ENCODE measurements at regions not wholly inside any gene's neighbourhood (a gene's known extent, or its start where the extent isn't known, plus 50 kb on each side); places are given as distances from the start of the nearest gene placed in this dataset.

DNA sequence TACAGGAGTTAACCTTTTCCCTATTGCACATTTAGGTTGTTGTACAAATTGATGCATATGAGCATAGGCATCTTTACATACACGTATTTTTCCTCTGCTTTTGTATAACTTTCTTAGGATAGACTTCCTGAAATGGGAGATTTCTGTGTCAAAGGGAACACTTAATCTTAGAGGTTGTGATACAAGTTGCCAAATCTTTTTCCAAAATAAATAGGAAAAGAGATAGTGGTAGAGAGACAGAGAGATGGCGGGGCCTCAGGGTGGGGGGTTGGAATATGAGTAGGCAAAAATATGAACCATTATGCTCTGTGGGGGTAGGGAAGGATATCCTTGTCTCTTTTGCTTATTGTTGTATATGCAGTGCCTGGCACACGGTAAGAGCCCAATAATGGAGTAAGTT is 70.7 kb upstream of the UBE2E1 start:
- intact Hi-C loops (cut with micrococcal nuclease): no loop called here
- peak; percentile 61 for ATAC-seq
- DNase-seq: no peak

DNA sequence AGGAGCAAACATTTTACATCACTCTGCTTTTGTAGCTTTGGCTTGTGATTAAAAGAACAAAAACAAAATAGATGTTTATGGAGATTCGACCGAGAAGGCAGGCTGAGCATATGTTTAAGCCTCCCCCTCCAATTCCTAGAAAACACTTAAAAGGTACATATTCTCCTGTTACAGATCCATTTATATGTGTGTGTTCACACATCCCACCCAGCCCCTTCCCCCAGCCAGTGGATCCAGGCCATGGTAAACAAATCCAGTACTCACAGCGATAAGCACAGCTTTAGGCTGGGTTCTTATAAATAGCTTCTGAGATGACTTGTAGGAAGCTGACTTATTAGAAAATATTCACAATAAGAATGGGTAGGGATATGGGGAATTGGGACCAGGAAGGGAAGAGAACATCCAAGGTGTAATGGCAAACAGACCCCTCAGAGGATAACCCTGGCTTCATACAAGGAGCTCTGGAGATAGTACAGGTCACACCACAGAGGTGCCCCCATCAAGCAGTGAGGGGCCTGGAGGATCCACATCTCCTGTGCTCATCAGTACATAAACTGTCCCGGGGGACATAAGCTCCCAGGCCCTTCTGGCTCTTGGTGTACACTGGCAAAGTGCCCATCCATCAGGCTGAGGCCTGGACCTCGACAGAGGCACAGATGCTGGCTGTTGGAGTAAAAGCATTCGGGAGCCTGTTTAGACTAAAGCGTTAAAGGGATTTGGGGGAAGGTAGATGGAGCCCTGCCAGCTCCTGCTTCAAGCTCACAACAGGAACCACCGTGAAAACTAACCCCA is 70.0 kb upstream of the UBE2E1 start:
- intact Hi-C loops (cut with micrococcal nuclease): no loop called here
- DNase-seq (peak; percentile 51), ATAC-seq (peak; percentile 73)

- no peak for ATAC-seq
- intact Hi-C loops (cut with micrococcal nuclease): no loop called here
- DNase-seq: no peak
These were observed 66.8 kb upstream of the UBE2E1 start for GRCh38 chr3:23738944-23739343.

- peak; percentile 57 for ATAC-seq
- no peak for DNase-seq
- intact Hi-C loops (cut with micrococcal nuclease): no loop called here
These were observed 66.2 kb upstream of the UBE2E1 start for GRCh38 chr3:23739536-23739935.

DNA sequence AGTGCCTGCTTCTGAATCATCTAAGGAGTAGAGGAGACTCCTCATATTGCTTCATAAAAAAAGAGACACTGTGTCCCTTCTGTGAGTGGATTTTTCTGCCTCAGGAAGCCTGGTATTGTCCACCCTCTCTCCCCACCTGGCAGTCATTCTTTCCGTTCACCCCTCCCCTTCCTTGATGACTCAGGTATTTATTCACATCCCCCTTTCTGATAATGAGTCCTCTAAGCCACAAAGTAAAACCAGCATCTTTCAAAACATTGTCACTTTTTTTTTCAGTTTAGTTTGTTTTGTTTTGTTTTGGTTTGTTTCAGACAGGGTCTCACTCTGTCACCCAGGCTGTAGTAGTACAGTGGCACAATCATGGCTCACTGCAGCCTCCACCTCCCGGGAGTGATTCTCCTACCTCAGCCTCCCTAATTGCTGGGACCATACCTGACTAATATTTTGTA is 65.2 kb upstream of the UBE2E1 start:
- intact Hi-C loops (cut with micrococcal nuclease): no loop called here
- ATAC-seq (peak; percentile 36), DNase-seq (no peak)

DNA sequence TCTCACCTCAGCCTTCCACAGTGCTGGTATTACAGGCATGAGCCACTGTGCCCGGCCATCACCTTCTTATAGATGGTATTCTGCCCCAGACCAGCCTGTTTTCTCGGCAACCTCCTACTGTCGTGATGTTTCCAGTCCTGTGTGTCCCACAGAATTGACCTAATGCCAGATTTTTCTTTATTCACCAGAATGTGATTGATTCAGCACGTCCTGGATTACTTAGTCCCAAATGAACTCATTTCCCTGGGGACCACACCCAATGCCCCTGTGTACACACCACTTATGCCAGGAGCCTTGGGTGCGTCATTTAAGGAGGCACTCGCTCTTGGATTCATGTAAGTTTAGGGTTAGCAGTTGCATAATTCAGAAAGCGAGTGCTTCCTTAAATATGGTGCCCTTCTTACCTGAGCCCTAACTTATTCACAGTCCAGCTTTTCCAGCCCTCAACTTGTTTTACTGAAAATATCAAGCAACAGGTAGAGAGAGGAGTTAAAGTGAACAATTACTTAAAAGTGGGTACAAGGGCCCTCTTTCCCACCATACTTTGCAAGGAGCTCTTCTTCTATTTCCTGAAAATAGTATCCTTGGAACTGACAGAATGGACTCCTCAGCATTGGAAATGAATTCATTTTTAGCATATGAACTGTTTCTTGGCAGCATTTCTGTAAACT is 64.6 kb upstream of the UBE2E1 start:
- intact Hi-C loops (cut with micrococcal nuclease): no loop called here
- ATAC-seq (peak; percentile 30), DNase-seq (no peak)

DNA sequence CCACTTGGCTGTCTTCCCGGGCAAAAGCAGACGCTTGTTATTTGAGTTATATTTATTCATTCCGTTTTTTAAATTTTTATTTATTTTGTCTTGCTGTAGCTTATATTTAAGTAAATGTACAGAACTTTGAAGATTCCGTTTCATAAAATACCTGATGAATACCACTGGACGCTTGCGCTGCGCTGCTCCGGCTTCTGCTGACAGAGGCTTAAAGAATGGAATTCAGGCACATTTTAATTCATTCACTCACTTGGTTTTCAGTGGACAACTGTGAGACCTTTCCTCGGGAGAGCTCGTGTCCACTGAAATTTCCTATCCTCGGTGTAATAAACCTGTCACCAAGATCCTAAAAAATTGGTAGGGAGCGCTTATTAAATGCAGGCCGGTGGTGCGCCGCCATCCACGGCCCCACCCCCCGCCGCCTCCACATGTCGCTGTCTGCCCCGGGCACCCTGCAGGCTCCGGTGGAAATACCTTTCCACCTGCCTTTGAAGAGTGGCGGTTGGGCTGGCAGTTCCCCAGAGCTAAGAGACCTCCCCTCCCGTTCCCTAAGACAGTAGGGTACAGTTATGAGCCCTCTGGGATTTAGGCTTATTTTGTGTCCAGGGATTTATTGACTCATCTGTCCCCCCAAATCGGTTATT is 62.5 kb upstream of the UBE2E1 start:
- intact Hi-C loops (cut with micrococcal nuclease): no loop called here
- no peak for DNase-seq
- ATAC-seq: no peak

GRCh38 chr3:23746441-23746840 is 59.3 kb upstream of the UBE2E1 start:
- DNase-seq (no peak), ATAC-seq (no peak)
- intact Hi-C loops (cut with micrococcal nuclease): no loop called here

DNA sequence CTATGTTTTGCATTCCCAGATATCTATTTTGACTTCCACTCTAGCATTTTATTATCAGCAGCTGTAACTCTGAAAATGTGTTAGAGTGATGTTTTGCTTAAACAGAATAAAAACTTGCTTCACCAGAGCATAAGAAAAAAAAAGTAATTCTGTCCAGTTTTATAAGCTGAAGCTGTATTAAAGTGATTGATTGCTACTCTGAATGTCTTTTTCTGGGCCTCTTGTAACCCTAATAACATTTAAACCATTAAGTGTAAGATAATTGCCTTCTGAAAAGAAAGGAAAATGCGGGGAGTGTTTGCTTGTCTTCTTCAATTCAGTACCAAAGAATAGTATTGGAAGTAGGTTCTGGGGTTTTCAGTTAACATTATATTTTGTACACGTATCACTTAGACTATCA is 57.9 kb upstream of the UBE2E1 start:
- no peak for ATAC-seq
- intact Hi-C loops (cut with micrococcal nuclease): no loop called here
- no peak for DNase-seq

- ATAC-seq (peak; percentile 40), DNase-seq (no peak)
- intact Hi-C loops (cut with micrococcal nuclease): no loop called here
These were observed 57.2 kb upstream of the UBE2E1 start for GRCh38 chr3:23748398-23749110.

DNA sequence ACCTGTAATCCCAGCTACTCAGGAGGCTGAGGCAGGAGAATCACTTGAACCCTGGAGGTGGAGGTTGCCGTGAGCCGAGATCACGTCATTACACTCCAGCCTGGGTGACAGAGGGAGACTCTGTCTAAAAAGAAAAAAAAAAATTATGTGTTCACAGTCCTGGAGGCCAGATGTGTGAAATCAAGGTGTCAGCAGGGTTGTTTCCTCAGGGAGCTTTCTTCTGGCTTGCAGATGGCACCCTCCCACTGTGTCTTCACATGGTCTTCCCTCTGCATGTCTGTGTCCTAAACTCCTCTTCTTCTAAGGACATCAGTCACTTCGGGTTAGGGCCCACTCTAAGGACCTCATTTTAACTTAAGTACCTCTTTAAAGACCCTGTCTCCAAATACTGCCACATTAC is 56.1 kb upstream of the UBE2E1 start:
- peak; percentile 59 for ATAC-seq
- no peak for DNase-seq
- intact Hi-C loops (cut with micrococcal nuclease): no loop called here

DNA sequence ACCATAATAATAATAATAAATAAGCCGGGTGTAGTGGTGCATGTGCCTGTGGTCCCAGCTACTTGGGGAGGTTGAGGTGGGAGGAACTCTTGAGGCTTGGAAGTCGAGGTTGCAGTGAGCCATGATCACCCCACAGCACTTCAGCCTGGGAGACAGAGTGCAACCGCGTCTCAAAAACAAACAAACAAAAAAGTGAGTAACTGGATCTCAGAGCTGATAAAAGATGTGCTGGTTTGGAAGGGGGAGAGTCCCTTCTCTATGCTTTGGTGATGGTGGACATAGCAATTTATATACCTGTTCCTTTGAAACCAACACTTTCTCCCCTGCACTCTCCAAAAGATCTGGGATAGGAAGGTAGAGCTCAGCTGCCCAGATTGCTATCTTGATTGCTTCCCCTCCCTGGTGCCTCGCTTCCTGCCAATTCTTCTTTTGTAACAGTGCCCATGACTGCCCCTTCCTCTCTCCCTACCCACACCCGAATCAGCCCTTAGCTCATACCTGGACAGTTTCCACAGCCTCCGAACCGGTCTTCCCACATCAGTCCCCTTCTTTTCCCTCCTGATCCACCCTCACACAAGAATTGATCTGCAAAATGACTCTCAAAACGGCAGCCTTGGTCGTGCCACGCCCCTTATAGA is 55.1 kb upstream of the UBE2E1 start:
- intact Hi-C loops (cut with micrococcal nuclease): no loop called here
- no peak for DNase-seq
- ATAC-seq: peak; percentile 20

GRCh38 chr3:23751212-23751723 is 54.5 kb upstream of the UBE2E1 start:
- no peak for DNase-seq
- ATAC-seq: peak; percentile 72
- intact Hi-C loops (cut with micrococcal nuclease): no loop called here

DNA sequence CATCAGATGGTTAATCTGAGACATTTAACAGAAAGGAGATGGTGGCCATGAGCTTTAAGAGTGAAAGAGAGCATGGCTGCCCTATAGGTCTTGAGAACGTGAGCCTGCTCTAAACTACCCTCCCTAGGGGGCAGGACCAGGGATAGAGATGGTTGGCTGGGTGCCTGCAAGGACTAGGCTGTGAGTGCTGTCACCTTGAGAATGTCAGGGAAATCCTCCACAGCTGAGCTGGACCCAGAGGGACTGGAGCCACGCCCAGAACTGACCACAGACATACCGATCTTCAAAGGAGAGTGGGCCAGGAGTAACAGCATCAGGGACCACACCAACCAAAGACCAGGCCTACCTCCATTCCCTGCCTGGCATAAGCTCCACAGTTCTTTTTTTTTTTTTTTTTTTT is 53.6 kb upstream of the UBE2E1 start:
- ATAC-seq: no peak
- no peak for DNase-seq
- intact Hi-C loops (cut with micrococcal nuclease): no loop called here

- intact Hi-C loops (cut with micrococcal nuclease): no loop called here
- no peak for ATAC-seq
- DNase-seq: no peak
These were observed 51.5 kb upstream of the UBE2E1 start for GRCh38 chr3:23754215-23754614.
